ENCODE measurements at regions not wholly inside any gene's neighbourhood (a gene's known extent, or its start where the extent isn't known, plus 50 kb on each side); places are given as distances from the start of the nearest gene placed in this dataset.

DNA sequence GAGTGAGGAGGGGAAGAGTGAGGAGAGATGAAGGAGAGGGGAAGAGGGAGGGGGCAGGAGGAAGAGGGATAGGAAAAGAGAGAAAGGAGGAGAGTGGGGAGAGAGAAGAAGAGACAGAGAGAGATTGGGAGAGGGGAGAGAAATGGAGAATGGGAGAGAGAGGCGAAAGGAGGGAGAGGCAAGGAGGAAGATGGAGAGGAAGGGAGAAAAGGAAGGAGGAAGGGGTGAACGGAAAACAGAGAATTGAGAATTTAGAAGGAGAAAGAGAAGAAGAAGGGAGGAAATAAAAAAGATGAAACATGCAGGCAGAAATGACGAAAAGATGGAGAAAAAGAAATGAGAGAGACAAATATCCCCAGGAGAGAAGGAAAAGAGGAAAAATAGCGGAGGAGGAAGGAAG, 502.8 kb downstream of the MN1 start:
- TF ChIP-seq, protein P1, sequence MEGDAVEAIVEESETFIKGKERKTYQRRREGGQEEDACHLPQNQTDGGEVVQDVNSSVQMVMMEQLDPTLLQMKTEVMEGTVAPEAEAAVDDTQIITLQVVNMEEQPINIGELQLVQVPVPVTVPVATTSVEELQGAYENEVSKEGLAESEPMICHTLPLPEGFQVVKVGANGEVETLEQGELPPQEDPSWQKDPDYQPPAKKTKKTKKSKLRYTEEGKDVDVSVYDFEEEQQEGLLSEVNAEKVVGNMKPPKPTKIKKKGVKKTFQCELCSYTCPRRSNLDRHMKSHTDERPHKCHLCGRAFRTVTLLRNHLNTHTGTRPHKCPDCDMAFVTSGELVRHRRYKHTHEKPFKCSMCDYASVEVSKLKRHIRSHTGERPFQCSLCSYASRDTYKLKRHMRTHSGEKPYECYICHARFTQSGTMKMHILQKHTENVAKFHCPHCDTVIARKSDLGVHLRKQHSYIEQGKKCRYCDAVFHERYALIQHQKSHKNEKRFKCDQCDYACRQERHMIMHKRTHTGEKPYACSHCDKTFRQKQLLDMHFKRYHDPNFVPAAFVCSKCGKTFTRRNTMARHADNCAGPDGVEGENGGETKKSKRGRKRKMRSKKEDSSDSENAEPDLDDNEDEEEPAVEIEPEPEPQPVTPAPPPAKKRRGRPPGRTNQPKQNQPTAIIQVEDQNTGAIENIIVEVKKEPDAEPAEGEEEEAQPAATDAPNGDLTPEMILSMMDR (IDR thresholded peaks at IDR 0.05; ENCODE audit: insufficient read depth, low read length, poor library complexity, severe bottlenecking): no peak
- H3K4me3 ChIP-seq (ENCODE audit: low read depth, low read length): no peak overlapping the region
- peaks cover 15% of the 10 kb centered on the region for H3K27me3 ChIP-seq (ENCODE audit: control insufficient read depth, insufficient read depth, low read length)
- no peak for DNase-seq (ENCODE audit: low read depth)
- no peaks in the 10 kb centered on the region for H3K36me3 ChIP-seq (ENCODE audit: control insufficient read depth, insufficient read depth, low read length)

DNA sequence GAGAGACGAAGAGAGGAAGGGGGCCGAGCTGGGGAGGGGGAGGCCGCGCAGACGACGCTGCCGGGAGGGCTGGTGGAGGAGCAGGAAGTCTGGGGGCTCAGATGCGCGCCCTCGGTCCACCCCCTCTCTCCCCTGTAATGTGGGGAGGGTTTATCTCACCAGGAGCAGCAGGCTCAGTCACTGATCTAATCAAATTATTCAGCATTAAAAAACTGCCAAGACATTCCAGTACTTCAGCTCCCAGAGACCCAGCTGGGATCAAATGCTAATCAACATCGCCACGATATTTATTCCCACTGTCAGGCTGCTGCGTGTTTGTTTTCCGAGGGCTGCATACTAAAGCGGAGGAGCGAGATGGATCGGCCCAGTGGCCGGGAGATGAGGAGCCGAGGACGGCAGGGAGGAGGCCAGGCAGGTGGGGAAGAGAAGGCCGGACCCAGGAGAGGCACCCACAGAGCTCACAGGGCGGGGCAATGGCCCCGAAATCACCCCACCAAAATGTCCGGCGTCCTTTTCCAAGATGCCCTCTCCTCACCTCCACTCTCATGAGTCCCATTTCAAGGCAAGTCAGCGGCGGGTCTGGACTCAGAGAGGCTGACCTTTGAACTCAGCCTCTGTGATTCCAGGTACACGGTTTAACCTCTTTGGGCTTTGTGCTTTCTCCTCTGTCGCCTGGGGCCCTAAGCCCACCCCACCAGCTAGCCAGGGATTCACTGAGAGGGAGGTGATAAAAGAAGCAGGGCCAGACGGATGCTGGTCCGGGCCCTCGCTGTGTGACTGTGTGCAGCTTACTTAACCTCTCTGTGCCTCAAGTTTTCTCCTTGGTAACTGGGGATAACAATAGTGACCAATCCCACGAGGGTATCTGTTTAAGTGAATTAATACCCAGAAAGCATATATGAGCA, 502.1 kb downstream of the MN1 start:
- Histone ChIP-seq H3K36me3 (ENCODE audit: control insufficient read depth, insufficient read depth, low read length) (no peaks in the 10 kb centered on the region), H3K27me3 (ENCODE audit: control insufficient read depth, insufficient read depth, low read length) (peaks cover 15% of the 10 kb centered on the region), H3K4me3 (ENCODE audit: low read depth, low read length) (no peak overlapping the region)
- DNase-seq (ENCODE audit: low read depth): no peak
- TF ChIP-seq, protein P1 (IDR thresholded peaks at IDR 0.05; ENCODE audit: insufficient read depth, low read length, poor library complexity, severe bottlenecking): no peak

GRCh38 chr22:27300536-27301285, 500.8 kb downstream of the MN1 start:
- TF ChIP-seq, protein P1 (IDR thresholded peaks at IDR 0.05; ENCODE audit: insufficient read depth, low read length, poor library complexity, severe bottlenecking): no peak
- H3K4me3 ChIP-seq (ENCODE audit: low read depth, low read length): no peak overlapping the region
- peaks cover 15% of the 10 kb centered on the region for H3K27me3 ChIP-seq (ENCODE audit: control insufficient read depth, insufficient read depth, low read length)
- no peaks in the 10 kb centered on the region for H3K36me3 ChIP-seq (ENCODE audit: control insufficient read depth, insufficient read depth, low read length)
- DNase-seq (ENCODE audit: low read depth): no peak

DNA sequence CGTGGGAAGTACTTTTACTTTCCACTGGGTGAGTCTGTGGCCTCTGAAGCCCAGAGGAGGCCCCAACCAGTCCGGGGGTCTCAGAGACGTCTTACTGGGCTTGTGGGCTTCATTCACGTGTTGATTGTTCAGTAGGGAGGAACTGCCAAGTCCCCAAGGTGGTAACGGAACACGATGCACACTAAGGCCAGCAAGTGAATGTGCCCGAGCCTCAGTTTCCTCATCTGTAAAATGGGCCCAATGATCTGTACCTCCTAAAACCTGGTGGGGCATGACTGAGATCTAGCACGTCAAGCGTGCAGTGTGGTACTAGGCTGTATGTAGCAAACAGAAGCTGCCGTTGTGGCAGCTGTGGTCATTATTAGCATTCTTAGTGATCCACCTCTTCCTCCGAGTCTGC, 499.1 kb downstream of the MN1 start:
- TF ChIP-seq, protein P1 (IDR thresholded peaks at IDR 0.05; ENCODE audit: insufficient read depth, low read length, poor library complexity, severe bottlenecking): no peak
- no peak overlapping the region for H3K4me3 ChIP-seq (ENCODE audit: low read depth, low read length)
- H3K36me3 ChIP-seq (ENCODE audit: control insufficient read depth, insufficient read depth, low read length): no peaks in the 10 kb centered on the region
- peaks cover 2% of the 10 kb centered on the region for H3K27me3 ChIP-seq (ENCODE audit: control insufficient read depth, insufficient read depth, low read length)
- DNase-seq (ENCODE audit: low read depth): no peak

GRCh38 chr22:27303718-27304117, 497.8 kb downstream of the MN1 start:
- Histone ChIP-seq H3K4me3 (ENCODE audit: low read depth, low read length) (no peak overlapping the region), H3K36me3 (ENCODE audit: control insufficient read depth, insufficient read depth, low read length) (no peaks in the 10 kb centered on the region), H3K27me3 (ENCODE audit: control insufficient read depth, insufficient read depth, low read length) (peaks cover 2% of the 10 kb centered on the region)
- DNase-seq (ENCODE audit: low read depth): no peak
- TF ChIP-seq, protein P1 (IDR thresholded peaks at IDR 0.05; ENCODE audit: insufficient read depth, low read length, poor library complexity, severe bottlenecking): no peak

Measured in kidney epithelial cell (primary cell).